ENCODE measurements at regions not wholly inside any gene's neighbourhood (a gene's known extent, or its start where the extent isn't known, plus 50 kb on each side); places are given as distances from the start of the nearest gene placed in this dataset.

DNA sequence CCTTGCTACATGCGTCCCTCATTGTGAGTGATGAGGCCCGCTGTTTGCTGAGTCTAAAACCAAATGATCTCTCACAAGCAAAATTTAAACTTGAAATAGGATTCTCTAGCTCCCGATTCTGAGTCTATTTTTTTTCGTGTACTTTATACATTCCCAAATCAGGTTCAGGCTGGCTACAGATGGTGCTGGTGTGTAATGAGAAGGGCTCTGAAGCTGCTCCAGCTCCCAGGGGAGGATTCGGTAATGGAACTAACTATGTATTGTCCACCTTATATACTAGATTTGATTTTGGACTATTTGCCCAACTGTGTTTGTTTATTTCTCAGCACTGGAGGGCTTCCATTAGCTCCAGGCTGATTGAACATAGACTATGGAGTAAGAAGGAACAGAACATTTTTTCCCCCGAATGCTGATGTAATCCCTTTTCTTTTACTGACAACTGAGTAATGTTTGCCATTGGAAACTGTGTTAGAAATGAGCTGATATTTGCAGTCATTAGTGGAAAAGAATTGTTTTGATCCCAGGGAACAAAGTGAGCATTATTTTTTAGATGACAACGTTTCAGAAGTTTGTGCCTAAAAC lies 274.0 kb upstream of the FIGN start:
- TF ChIP-seq, protein P1, sequence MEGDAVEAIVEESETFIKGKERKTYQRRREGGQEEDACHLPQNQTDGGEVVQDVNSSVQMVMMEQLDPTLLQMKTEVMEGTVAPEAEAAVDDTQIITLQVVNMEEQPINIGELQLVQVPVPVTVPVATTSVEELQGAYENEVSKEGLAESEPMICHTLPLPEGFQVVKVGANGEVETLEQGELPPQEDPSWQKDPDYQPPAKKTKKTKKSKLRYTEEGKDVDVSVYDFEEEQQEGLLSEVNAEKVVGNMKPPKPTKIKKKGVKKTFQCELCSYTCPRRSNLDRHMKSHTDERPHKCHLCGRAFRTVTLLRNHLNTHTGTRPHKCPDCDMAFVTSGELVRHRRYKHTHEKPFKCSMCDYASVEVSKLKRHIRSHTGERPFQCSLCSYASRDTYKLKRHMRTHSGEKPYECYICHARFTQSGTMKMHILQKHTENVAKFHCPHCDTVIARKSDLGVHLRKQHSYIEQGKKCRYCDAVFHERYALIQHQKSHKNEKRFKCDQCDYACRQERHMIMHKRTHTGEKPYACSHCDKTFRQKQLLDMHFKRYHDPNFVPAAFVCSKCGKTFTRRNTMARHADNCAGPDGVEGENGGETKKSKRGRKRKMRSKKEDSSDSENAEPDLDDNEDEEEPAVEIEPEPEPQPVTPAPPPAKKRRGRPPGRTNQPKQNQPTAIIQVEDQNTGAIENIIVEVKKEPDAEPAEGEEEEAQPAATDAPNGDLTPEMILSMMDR (IDR thresholded peaks at IDR 0.05), result no peak
- TF ChIP-seq POLR2A (IDR thresholded peaks at IDR 0.05), result no peak

Data from testis (tissue), 2 donors.